KG1 (cell line): ENCODE measurements at regions not wholly inside any gene's neighbourhood (a gene's known extent, or its start where the extent isn't known, plus 50 kb on each side); places are given as distances from the start of the nearest gene placed in this dataset.

Experiments
- DNase-seq: peaks from one replicate; lab custom pipeline; 2025; lab: John Stamatoyannopoulos, UW

DNA sequence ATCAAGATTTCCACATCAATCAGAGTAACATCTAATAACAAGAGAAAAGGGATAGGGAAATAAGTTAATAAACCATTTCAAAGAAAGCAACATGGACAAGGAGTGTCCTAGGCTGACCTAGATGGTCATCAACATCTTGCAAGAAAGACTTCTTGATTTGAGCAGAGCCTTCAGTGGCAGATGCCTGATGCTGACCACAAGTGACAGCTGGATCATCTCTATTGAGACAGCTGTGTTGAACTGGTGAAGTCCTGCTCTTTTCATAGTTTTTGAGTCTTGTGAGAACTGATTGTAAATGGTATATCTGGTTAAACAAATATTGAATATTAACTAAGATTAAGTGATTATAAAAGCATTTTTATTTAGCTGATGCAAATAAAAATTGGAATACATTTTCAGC lies 1083.6 kb upstream of the LRFN5 start:
- no peak for DNase-seq

- no peak for DNase-seq
These were observed 1062.2 kb upstream of the FBXO33 start for GRCh38 chr14:40494483-40494882.

GRCh38 chr14:40487824-40488223 lies 1055.6 kb upstream of the FBXO33 start:
- no peak for DNase-seq

DNA sequence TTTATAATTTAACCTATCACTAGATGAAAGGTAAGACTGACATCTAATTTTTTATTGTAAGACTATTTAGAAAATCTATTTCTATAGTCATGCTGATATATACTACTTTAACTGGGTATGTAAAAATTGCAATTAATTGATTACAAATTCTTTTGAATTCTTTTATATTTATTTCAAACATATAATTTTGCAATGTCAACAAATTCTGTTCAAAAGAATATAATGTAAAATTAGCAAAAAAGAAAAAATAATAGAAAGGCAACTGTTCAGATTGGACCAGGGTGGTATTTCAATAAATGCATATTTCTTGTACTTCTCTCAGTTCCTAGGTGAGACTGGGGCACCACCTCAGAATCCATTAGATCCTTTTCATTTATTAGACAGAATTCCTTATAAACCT lies 1053.5 kb upstream of the FBXO33 start:
- no peak for DNase-seq

GRCh38 chr14:40476005-40476404 lies 1043.8 kb upstream of the FBXO33 start:
- DNase-seq, result no peak

- DNase-seq, result no peak
These were observed 1035.7 kb upstream of the FBXO33 start for GRCh38 chr14:40467969-40468368.

DNA sequence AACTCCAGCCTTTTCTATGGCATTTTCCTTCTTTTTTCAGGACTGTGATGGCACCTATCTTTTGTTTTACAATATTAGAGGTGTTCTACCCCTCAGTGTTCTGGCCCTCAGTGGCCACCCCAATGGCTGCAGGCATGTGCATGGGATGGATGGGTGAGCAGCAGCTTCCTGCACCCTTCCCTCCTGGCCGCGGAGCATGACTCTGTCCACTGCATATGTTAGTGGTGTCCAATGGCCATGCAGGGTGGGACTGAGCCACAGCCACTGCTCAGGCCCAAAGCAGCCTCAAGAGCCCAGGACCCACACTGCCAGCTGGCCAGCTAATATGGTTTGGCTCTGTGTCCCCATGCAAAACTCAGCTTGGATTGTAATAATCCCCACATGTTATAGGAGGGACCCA lies 1032.3 kb upstream of the FBXO33 start:
- DNase-seq, result no peak

GRCh38 chr14:40463886-40464285 lies 1031.7 kb upstream of the FBXO33 start:
- DNase-seq, result no peak

GRCh38 chr14:40452674-40453073 lies 1020.4 kb upstream of the FBXO33 start:
- DNase-seq, result no peak

DNA sequence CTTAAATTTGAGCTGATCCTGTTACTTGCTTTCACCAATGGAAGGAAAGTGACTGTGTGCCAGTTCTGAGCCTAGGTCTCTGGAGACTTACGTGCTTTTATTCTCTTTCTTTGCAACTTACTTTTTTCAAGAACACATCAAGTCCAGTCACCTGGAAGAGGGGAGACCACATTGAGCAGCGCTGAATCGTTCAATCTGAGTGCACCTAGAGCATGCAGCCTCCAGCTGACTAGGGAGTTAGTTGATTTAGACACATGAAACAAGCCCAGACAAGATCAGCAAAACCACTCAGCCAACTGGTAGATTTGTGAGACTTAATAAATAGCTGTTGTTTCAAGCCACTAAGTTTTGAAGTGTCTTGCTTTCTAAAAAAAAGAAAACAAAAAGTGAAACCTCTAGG lies 1014.8 kb upstream of the FBXO33 start:
- no peak for DNase-seq

DNA sequence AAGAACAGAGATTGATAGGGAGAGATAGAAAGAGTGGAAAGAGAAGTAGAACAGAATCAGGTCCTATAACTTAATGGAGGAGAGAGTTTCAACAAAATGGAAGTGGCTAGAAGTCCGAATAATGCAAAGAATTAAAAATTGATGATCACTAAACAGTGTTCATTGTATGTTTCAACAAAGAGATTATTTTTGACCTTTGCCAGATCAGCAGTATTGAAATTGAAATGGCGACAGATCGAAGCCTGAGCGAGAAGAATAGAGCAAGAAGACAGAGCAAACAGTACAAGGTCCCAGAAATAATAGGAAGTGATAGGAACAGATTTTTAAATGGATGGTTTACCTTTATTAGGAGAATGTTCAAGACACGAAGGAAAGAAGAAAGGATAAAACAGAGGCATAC lies 1012.8 kb upstream of the FBXO33 start:
- no peak for DNase-seq

DNA sequence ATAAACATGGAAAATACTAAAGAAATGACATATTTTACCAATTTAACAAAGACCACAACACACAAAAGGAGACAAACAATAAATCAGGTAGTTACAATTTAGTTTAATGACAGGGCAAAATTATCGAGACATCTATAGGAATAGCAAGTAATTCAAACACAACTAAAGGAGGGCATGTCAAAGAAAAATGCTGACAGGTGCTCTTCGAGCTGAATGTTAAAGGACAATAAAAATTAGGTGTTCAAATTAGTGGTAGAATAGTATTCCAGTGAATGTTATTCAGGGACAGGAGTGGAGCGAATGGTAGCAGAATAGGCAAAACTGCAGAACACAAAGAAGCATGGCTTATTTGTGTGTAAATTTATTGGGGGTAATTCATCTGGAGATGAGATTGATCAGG lies 1004.3 kb upstream of the FBXO33 start:
- no peak for DNase-seq

GRCh38 chr14:40417777-40418401 lies 985.7 kb upstream of the FBXO33 start:
- DNase-seq, result no peak

- no peak for DNase-seq
These were observed 984.3 kb upstream of the FBXO33 start for GRCh38 chr14:40416565-40416964.

- DNase-seq, result no peak
These were observed 982.2 kb upstream of the FBXO33 start for GRCh38 chr14:40414386-40414785.

DNA sequence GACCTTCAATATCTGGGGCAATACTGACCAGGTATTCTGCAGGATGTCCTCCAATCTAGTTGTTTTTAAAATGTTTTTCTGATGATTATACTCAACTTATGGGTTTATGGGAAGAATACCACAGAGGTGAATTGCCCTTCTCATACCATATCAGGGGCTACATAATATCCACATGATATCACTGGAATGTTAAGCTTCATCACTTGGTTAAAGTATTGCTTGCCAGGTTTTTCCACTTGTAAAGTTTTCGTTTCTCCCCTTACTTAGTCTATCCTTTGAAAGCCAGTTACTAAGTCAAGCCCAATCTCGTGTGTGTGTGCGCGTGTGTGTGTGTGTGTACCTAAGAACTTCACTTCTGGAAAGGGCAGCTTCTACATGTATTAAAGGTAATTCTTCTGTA lies 980.9 kb upstream of the FBXO33 start:
- no peak for DNase-seq

- DNase-seq, result no peak
These were observed 978.5 kb upstream of the FBXO33 start for GRCh38 chr14:40410708-40411107.

DNA sequence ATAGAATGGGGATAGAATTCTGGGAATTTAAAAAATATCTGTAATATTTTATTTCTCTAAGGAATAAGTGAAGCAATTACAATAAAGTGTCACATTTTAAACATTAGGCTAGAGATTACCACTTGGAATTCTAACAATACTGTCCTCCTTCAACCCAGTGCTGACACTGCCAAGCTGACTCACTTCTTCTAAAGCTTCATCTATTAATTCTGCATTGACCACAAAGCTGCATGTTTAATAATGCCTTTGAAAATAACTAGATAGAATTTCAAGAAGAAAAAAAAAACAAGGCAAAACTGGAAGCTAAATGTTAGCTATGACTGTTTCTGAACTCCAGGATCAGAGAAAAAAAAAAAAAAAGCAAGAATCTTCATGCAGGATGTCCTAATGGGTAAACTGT lies 970.7 kb upstream of the FBXO33 start:
- DNase-seq, result no peak

- no peak for DNase-seq
These were observed 966.7 kb upstream of the FBXO33 start for GRCh38 chr14:40398981-40399380.

GRCh38 chr14:40394634-40395340 lies 962.6 kb upstream of the FBXO33 start:
- no peak for DNase-seq

DNA sequence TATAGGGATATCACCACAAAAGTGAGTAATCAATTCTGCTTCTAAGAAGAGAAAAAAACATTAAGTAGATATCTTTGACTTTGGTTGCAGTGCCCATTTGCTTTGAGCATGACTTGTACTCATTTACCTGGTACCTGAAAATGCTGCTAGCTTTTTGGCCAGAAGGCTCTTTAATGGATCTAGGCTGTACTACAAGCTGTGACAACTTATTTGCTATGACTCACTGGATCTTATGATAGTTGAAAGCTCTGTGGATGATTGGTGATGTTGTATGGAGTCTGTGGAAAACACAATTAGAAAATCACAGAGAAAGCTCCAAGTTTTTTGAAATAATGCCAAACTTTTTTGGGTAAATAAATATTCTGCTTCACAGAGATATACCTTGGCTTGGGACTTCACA lies 960.9 kb upstream of the FBXO33 start:
- DNase-seq, result no peak

- DNase-seq, result no peak
These were observed 954.2 kb upstream of the FBXO33 start for GRCh38 chr14:40386433-40386832.

DNA sequence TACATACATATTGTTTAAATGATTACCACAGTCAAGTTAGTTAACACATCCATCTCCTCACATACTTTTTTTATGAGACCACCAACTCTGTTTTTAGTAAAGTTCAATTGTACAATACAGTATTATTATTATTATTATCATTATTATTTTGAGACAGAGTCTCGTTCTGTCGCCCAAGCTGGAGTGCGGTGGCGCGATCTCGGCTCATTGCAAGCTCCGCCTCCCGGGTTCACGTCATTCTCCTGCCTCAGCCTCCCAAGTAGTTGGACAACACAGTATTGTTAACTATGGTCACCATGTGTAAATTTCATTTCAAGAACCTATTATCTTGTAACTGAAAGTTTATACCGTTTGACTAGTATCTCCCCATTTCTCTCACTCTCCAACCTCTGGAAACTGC lies 942.0 kb upstream of the FBXO33 start:
- DNase-seq, result no peak

DNA sequence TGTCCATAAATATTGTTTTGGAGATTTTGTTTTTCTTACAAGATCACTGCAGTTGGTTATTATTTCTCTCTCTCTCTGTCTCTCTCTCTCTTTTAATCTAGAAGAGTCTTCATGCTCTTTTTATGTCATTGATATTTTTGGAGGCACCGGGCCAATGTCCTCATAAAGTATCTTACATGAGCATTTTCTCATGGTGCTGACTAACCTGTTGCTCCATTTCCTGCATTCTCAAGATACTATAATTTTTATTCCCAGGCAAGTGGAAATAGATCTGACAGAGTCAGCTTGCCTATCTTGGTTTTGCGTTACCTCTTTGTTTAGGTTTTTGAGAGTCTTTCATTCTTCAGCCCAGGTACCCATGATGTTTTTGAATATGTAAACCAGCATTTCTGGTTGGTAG lies 938.8 kb upstream of the FBXO33 start:
- DNase-seq, result no peak
